HG02938 (cell line): ENCODE measurements at regions not wholly inside any gene's neighbourhood (a gene's known extent, or its start where the extent isn't known, plus 50 kb on each side); places are given as distances from the start of the nearest gene placed in this dataset.
A peak's percentile ranks its signal among the peaks of the same experiment; 100 is the strongest.
"Not testable (repeated sequence)": the region's sequence is repeated elsewhere in the genome, so short reads cannot be mapped to it uniquely, and the experiment has no call there.

Experiments used
- ATAC-seq: cut with Tn5 transposase; IDR thresholded peaks from one replicate; pipeline ENCODE4 v1.9.1; 2021; ENCODE audit warnings: mild to moderate bottlenecking, moderate library complexity; ENCODE audit not compliant: unreplicated experiment

GRCh38 chr5:148740966-148741742 is 85.3 kb upstream of the ADRB2 start:
- peak; percentile 62 for ATAC-seq

GRCh38 chr5:148741766-148742165 is 84.6 kb upstream of the ADRB2 start:
- ATAC-seq: not testable (repeated sequence)

DNA sequence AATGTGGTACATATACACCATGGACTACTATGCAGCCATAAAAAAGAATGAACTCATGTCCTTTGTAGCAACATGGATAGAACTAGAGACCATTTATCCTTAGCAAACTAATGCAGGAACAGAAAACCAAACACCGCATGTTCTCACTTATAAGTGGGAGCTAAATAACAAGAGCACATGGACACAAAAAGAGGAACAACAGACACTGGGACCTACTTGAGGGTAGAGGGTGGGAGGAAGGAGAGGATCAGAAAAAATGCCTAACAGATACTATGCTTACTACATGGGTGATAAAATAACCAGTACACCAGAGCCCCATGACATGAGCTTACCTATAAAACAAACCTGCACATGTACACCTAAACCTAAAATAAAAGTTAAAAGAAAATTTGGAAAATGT is 82.0 kb upstream of the ADRB2 start:
- ATAC-seq: not testable (repeated sequence)

DNA sequence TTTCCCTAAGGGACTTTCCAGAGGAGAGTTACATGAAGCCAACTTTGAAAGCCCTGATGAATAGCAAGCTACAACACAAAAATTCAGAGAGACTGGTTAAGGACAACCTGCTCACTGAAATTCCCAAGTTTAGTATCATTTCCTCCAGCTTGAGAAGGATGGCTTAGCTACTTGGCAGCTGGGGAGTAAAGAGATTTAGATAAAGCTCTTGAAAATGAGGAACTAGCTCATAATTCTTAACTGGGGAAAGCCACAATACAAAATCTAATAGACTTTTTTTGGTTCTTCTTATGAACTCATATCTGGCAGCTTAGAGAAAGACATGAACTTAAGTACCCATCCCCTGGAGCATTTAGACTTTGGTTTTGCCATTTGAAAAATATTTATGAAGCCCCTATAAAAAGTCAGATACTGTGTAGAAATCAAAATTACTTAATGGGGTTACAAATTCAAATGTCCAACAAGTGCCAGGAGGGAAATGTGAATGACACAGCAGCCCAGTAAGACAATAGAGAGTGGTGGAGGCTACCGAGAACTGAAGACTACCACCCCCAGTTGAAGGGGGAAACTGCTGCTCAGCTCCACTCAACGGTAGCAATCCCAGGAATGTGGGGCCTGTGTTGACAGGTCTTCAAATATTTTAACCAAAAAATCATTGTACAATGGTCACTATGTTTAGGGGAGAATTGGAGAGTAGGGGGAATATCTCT is 79.4 kb upstream of the ADRB2 start:
- peak; percentile 96 for ATAC-seq

- ATAC-seq: no peak
Observed at GRCh38 chr5:148747536-148747906, 78.9 kb upstream of the ADRB2 start.

DNA sequence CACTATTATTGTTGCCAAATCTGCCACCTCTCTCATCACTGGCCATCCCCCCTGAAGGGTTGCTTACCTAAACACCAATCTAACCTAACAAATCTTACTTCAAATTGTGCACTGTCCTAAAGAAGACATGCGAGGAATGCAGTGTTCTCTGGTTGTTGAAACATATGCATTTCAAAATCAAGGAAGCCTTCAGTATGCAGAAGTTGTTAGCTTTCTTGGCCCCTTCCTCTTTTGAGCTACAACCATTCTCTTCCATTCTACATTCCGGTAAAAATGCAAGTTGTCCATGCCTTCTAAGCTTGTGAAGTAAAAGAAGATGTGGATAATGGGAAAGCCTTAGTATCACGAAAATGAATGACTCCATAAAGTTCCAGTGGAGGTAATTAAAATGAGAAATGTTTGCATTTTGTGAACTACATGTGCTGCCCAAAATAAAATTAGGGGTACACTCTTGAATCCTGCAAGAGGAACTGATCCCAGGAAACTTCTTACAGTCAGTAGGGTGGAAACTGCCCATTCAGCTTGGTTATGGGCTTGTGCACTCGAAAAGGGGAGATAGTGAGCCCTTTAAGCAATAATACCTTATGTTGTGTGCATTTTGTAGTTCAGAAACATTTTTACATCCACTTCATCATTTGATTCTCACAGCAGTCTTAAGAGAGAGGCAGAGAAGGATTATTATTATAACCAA is 77.6 kb upstream of the ADRB2 start:
- ATAC-seq: no peak

DNA sequence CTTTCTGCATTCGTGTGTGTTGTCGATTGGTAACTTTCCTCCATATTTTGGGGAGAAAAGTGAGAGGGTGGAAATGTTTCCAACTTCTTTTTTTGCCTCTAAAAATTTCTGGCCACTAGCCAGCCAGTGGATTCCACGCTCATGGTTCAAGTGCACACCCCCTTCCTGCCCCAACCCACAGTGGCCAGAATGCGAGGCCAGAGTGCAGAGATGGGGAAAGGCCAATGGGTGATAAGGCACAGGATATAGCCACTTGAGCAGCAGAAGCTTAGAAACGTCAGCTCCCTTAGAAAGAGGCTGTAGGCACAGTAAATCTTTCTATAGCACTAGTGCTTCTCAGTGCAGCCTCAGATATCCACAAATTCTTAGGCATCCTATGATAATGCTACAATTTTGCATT is 75.8 kb upstream of the ADRB2 start:
- ATAC-seq: no peak

DNA sequence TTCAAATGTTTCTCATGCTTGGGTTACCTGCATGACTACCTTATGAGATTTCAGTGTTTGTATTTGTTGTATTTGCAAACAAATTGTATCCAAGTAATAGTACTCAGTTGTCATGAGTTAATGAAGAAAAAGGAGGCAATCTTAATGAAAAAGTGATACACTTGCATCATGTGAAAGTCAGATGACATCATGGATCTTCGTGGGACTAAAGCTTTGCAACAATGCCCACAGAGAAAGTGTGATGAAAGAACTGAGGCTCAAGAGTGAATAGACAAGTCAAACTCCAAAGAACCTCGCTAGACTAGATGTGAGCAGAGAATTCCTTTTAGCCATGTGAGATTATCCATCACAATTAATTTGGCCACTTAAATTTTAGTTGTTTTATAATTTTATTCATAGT is 75.4 kb upstream of the ADRB2 start:
- no peak for ATAC-seq

GRCh38 chr5:148752375-148752774 is 74.0 kb upstream of the ADRB2 start:
- ATAC-seq: not testable (repeated sequence)

DNA sequence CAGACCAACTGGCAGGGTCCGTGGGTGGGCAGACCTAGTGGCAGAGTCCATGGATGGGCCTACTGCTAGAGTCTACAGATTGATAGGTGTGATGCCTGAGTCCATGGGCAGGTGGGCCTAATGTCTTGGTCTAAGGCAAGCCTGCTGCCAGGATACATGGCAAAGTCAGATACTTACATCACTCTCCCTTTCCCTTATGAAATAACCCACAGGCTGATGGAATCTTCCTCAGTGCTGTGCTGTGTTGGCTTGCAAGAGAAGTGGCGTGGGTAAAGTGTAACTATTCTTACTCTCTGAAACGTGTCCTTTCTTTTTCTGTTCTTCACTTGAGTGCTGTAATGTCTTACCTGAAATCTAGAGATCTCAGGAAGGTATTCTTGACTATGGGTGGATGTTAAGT is 67.3 kb upstream of the ADRB2 start:
- no peak for ATAC-seq

- peak; percentile 100 for ATAC-seq
Observed at GRCh38 chr5:148760945-148761638, 65.3 kb upstream of the ADRB2 start.

DNA sequence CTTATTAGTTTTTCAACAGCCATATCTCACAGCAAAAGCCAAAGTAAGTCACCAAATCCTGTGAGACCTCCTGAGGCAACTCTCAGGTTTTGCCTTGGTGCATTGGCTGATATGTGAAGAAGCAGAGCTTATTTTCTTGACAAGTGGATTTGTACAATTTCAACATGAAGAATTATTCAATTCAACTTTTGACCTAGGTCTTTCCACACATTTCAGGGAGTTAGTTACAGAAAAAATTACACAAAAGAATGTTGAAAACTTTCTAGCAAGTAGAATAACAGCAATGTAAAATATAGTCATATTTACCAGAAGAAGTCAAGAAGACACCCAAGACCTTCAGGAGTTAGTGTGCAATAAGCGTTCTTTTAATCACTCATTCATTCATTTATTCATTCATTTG is 62.4 kb upstream of the ADRB2 start:
- ATAC-seq: no peak

GRCh38 chr5:148765061-148765460 is 61.4 kb upstream of the ADRB2 start:
- ATAC-seq: no peak

GRCh38 chr5:148768806-148769415 is 57.5 kb upstream of the ADRB2 start:
- no peak for ATAC-seq

- ATAC-seq: no peak
Observed at GRCh38 chr5:148769941-148770340, 56.5 kb upstream of the ADRB2 start.

DNA sequence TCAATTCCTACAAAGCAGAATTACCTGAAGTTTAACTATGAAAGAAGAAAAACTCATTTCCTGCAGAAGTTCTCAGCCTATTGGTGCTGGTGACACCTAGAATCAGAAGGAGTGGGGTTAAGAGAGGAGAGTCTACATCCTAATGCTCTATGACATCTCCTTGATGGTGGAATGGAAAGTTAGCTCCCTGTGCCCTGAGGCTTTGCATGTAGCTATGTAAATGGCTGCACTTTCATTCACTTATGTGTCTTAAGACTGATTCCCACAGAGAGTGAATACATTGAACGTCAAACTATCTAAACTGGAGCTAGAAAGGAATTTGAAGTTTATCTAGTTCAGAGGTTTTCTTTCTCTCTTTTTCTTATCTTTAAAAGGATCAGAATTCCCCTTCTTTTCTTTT is 52.1 kb upstream of the ADRB2 start:
- ATAC-seq: no peak

- ATAC-seq: no peak
Observed at GRCh38 chr5:148776261-148776660, 50.1 kb upstream of the ADRB2 start.
